Neural cell (in vitro differentiated cells): ENCODE measurements at regions not wholly inside any gene's neighbourhood (a gene's known extent, or its start where the extent isn't known, plus 50 kb on each side); places are given as distances from the start of the nearest gene placed in this dataset.

Experiments
- H2AFZ ChIP-seq: fragments of 200-600, 300-800 bp; sonication (generic), shearing (Covaris generic); 2 replicates; pipeline ENCODE4 v1.6.0; 2014; ENCODE audit warnings: low read depth, mild to moderate bottlenecking, antibody characterized with exemption, low read length, moderate library complexity
- H3F3A ChIP-seq: fragments of 200-600 bp; shearing (Covaris generic); 2 replicates; pipeline ENCODE4 v1.6.1; 2016; ENCODE audit warnings: mild to moderate bottlenecking, moderate library complexity, mixed read lengths, antibody characterized with exemption, low read length; ENCODE audit not compliant: insufficient read depth, poor library complexity, severe bottlenecking
- H3K27ac ChIP-seq: fragments of 200-600, 300-800 bp; sonication (generic), shearing (Covaris generic); 2 replicates; pipeline ENCODE4 v1.5.1; 2014; ENCODE audit warnings: mild to moderate bottlenecking, low read length, moderate library complexity
- H3K27me3 ChIP-seq: fragments of 300-800, 200-600 bp; sonication (generic), shearing (Covaris generic); 2 replicates; pipeline ENCODE4 v1.6.0; 2014; ENCODE audit warnings: mild to moderate bottlenecking, low read depth, low read length, moderate library complexity; ENCODE audit not compliant: insufficient read depth
- H3K36me3 ChIP-seq: fragments of 300-800, 200-600 bp; sonication (generic), shearing (Covaris generic); 2 replicates; pipeline ENCODE4 v1.5.1; 2014; ENCODE audit warnings: mild to moderate bottlenecking, antibody characterized with exemption, low read length, moderate library complexity; ENCODE audit not compliant: insufficient read depth
- H3K4me2 ChIP-seq: fragments of 300-800, 200-600 bp; sonication (generic), shearing (Covaris generic); 2 replicates; pipeline ENCODE4 v1.6.0; 2014; ENCODE audit warnings: mild to moderate bottlenecking, low read length
- H3K4me3 ChIP-seq: fragments of 300-800, 200-600 bp; sonication (generic), shearing (Covaris generic); 2 replicates; pipeline ENCODE4 v1.5.1; 2014; ENCODE audit warnings: mild to moderate bottlenecking, low read length, moderate library complexity
- H3K79me2 ChIP-seq: fragments of 200-600 bp; shearing (Covaris generic); replicated peaks from 2 replicates; pipeline ENCODE4 v1.6.0; 2014; ENCODE audit warnings: mild to moderate bottlenecking, low read length, moderate library complexity; ENCODE audit not compliant: insufficient read depth
- H3K9ac ChIP-seq: fragments of 300-800, 200-600 bp; sonication (generic), shearing (Covaris generic); 2 replicates; pipeline ENCODE4 v1.6.1; 2016; ENCODE audit warnings: mild to moderate bottlenecking, low read length, mixed read lengths
- H3K9me2 ChIP-seq: fragments of 200-600 bp; shearing (Covaris generic); 2 replicates; pipeline ENCODE4 v1.6.1; 2016; ENCODE audit warnings: mild to moderate bottlenecking, low read length, mixed read lengths; ENCODE audit not compliant: insufficient read depth
- H3K9me3 ChIP-seq: fragments of 200-600, 300-800 bp; sonication (generic), shearing (Covaris generic); 2 replicates; pipeline ENCODE4 v1.6.1; 2016; ENCODE audit warnings: mild to moderate bottlenecking, mixed run types, low read length, moderate library complexity, mixed read lengths
- H4K20me1 ChIP-seq: fragments of 200-600 bp; shearing (Covaris generic); 2 replicates; pipeline ENCODE4 v1.6.1; 2016; ENCODE audit warnings: mild to moderate bottlenecking, mixed run types; ENCODE audit not compliant: insufficient read depth
- EP300 ChIP-seq: fragments of 450-650 bp; conservative IDR thresholded peaks from 2 replicates; pipeline ENCODE4 v1.6.1; 2014; ENCODE audit warnings: antibody characterized with exemption, mild to moderate bottlenecking, moderate library complexity; ENCODE audit not compliant: poor library complexity, severe bottlenecking
- EZH2 ChIP-seq: fragments of 200-600, 300-800 bp; shearing (Covaris generic), sonication (generic); IDR thresholded peaks from 2 replicates; pipeline ENCODE4 v1.6.1; 2014; ENCODE audit warnings: antibody characterized with exemption, low read length, borderline replicate concordance, mild to moderate bottlenecking; ENCODE audit not compliant: insufficient read depth, poor library complexity, severe bottlenecking
- MXI1 ChIP-seq: fragments of 450-650 bp; conservative IDR thresholded peaks from 2 replicates; pipeline ENCODE4 v1.6.1; 2014; ENCODE audit warnings: antibody characterized with exemption, mild to moderate bottlenecking; ENCODE audit not compliant: poor library complexity, severe bottlenecking
- POLR2AphosphoS5 ChIP-seq: IDR thresholded peaks from 2 replicates; pipeline ENCODE4 v1.6.1; 2012
- RAD21 ChIP-seq: fragments of 450-650 bp; conservative IDR thresholded peaks from 2 replicates; pipeline ENCODE4 v1.6.1; 2014; ENCODE audit warnings: antibody characterized with exemption, mild to moderate bottlenecking, moderate library complexity
- SMC3 ChIP-seq: fragments of 450-650 bp; conservative IDR thresholded peaks from 2 replicates; pipeline ENCODE4 v1.6.1; 2014; ENCODE audit warnings: antibody characterized with exemption, mild to moderate bottlenecking, moderate library complexity; ENCODE audit not compliant: poor library complexity
- TAF1 ChIP-seq: IDR thresholded peaks from 2 replicates; pipeline ENCODE4 v1.6.1; 2012; ENCODE audit warnings: low read depth
- TF ChIP-seq, protein P1 (sequence below): fragments of 450-650 bp; IDR thresholded peaks from 2 replicates; pipeline ENCODE4 v1.5.1; 2014; ENCODE audit warnings: antibody characterized with exemption, mild to moderate bottlenecking, moderate library complexity; ENCODE audit not compliant: poor library complexity, severe bottlenecking
- TF ChIP-seq, protein P2 (sequence below): IDR thresholded peaks from 2 replicates; pipeline ENCODE4 v1.6.1; 2012; ENCODE audit warnings: borderline replicate concordance

DNA sequence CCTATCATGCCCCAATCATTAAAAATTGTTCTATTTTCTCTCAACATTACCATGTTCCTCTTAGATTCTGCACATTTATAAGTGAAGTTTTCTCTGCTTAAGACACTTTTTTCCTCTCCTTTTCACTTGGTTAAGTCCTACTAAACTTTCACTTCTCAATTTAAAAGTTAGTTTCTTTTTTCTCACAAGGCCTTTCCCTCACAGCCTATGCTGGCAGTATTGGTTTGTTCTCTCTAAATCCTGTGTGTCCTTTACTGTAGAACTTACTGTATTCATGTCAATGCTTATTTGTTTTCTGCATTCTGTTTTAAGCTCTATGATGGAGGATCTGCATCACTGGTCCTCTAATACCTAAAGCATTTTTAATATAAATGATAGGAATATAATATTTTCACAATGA is 2816.6 kb downstream of the PCDH9 start:
- no peak overlapping the region for H3K4me2 ChIP-seq
- no peak overlapping the region for H3K27ac ChIP-seq
- H2AFZ ChIP-seq: no peak overlapping the region
- H3K27me3 ChIP-seq: no peaks in the 10 kb centered on the region
- H3F3A ChIP-seq: no peaks in the 10 kb centered on the region
- no peaks in the 10 kb centered on the region for H3K9me3 ChIP-seq
- no peaks in the 10 kb centered on the region for H3K79me2 ChIP-seq
- H3K9me2 ChIP-seq: no peaks in the 10 kb centered on the region
- no peak overlapping the region for H3K4me3 ChIP-seq
- no peaks in the 10 kb centered on the region for H4K20me1 ChIP-seq
- H3K9ac ChIP-seq: no peak overlapping the region
- H3K36me3 ChIP-seq: no peaks in the 10 kb centered on the region
- TF ChIP-seq EZH2 (no peak), TAF1 (no peak), RAD21 (no peak), POLR2AphosphoS5 (no peak), MXI1 (no peak), EP300 (no peak), SMC3 (no peak)
- TF ChIP-seq, protein P1, sequence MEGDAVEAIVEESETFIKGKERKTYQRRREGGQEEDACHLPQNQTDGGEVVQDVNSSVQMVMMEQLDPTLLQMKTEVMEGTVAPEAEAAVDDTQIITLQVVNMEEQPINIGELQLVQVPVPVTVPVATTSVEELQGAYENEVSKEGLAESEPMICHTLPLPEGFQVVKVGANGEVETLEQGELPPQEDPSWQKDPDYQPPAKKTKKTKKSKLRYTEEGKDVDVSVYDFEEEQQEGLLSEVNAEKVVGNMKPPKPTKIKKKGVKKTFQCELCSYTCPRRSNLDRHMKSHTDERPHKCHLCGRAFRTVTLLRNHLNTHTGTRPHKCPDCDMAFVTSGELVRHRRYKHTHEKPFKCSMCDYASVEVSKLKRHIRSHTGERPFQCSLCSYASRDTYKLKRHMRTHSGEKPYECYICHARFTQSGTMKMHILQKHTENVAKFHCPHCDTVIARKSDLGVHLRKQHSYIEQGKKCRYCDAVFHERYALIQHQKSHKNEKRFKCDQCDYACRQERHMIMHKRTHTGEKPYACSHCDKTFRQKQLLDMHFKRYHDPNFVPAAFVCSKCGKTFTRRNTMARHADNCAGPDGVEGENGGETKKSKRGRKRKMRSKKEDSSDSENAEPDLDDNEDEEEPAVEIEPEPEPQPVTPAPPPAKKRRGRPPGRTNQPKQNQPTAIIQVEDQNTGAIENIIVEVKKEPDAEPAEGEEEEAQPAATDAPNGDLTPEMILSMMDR: no peak
- TF ChIP-seq, protein P2, sequence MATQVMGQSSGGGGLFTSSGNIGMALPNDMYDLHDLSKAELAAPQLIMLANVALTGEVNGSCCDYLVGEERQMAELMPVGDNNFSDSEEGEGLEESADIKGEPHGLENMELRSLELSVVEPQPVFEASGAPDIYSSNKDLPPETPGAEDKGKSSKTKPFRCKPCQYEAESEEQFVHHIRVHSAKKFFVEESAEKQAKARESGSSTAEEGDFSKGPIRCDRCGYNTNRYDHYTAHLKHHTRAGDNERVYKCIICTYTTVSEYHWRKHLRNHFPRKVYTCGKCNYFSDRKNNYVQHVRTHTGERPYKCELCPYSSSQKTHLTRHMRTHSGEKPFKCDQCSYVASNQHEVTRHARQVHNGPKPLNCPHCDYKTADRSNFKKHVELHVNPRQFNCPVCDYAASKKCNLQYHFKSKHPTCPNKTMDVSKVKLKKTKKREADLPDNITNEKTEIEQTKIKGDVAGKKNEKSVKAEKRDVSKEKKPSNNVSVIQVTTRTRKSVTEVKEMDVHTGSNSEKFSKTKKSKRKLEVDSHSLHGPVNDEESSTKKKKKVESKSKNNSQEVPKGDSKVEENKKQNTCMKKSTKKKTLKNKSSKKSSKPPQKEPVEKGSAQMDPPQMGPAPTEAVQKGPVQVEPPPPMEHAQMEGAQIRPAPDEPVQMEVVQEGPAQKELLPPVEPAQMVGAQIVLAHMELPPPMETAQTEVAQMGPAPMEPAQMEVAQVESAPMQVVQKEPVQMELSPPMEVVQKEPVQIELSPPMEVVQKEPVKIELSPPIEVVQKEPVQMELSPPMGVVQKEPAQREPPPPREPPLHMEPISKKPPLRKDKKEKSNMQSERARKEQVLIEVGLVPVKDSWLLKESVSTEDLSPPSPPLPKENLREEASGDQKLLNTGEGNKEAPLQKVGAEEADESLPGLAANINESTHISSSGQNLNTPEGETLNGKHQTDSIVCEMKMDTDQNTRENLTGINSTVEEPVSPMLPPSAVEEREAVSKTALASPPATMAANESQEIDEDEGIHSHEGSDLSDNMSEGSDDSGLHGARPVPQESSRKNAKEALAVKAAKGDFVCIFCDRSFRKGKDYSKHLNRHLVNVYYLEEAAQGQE: no peak

DNA sequence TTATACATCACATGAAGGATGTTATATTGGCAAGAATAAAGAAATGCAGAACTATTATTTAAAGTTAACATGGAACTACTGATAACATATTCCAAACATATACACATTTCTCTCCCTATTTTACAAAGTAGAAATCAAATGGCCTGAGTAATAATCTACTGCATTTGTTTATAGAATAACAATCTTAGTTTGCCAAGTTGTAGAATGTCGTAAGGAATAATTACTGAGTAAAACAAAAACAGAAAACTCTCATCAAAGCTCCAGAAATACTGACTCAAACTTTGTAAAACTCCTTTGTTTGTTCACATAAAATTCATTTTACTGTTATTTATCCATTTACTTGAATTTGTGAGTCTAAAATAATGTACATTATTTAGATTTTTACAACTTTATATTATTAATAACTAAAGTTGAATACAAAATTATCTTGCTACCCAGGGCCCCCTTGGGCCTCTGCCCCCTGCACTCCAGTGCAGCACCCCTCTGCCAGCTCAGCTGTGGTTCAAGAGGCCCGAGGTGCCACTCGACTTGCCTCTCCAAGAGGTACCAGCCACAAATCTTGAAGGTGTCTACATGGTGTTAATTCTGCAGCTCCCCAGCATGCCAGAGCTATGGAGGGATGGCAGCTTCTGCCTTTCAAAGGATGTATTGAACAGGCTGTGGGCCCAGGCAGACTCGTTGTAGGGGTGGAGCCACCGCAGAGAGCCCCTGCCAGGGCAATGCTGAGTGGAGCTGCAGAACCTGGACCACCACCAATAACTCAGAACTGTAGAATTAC is 2819.7 kb downstream of the PCDH9 start:
- Histone ChIP-seq H3F3A (no peaks in the 10 kb centered on the region), H4K20me1 (no peaks in the 10 kb centered on the region), H3K36me3 (no peaks in the 10 kb centered on the region)

More for the DNA sequence above, 2819.7 kb downstream of the PCDH9 start:
- TF ChIP-seq TAF1: no peak
- TF ChIP-seq POLR2AphosphoS5: no peak
- no peak for TF ChIP-seq RAD21
- TF ChIP-seq MXI1: no peak
- no peak for TF ChIP-seq EP300
- no peak for TF ChIP-seq SMC3
- TF ChIP-seq EZH2: no peak
- TF ChIP-seq, protein P1: no peak
- TF ChIP-seq, protein P2: no peak
- no peaks in the 10 kb centered on the region for H3K9me3 ChIP-seq
- no peak overlapping the region for H3K4me3 ChIP-seq
- no peaks in the 10 kb centered on the region for H3K27me3 ChIP-seq
- no peak overlapping the region for H3K9ac ChIP-seq
- no peaks in the 10 kb centered on the region for H3K79me2 ChIP-seq
- H3K4me2 ChIP-seq: no peak overlapping the region
- no peaks in the 10 kb centered on the region for H3K9me2 ChIP-seq
- H2AFZ ChIP-seq: no peak overlapping the region
- no peak overlapping the region for H3K27ac ChIP-seq
